Thyroid gland (tissue), 4 donors: ENCODE measurements at regions not wholly inside any gene's neighbourhood (a gene's known extent, or its start where the extent isn't known, plus 50 kb on each side); places are given as distances from the start of the nearest gene placed in this dataset.

Experiments
- POLR2A ChIP-seq, 2 donors: fragments of 450-650 bp; IDR thresholded peaks; one replicate each; pipeline ENCODE4 v1.6.1; 2017; ENCODE audit warnings: antibody characterized with exemption in 2 of 2, mild to moderate bottlenecking in 2 of 2, moderate library complexity in 1 of 2
- TF ChIP-seq, protein P1 (sequence below), 6 experiments: fragments of 200-600 bp in 3 of 6; fragments of 450-650 bp in 3 of 6; sonication (generic) in 3 of 6; IDR thresholded peaks; one replicate each; pipeline ENCODE4 v1.5.1; 2016 to 2019; ENCODE audit warnings: antibody characterized with exemption in 6 of 6, mild to moderate bottlenecking in 2 of 6, inconsistent platforms in 1 of 6, moderate library complexity in 1 of 6

- TF ChIP-seq, protein P1, sequence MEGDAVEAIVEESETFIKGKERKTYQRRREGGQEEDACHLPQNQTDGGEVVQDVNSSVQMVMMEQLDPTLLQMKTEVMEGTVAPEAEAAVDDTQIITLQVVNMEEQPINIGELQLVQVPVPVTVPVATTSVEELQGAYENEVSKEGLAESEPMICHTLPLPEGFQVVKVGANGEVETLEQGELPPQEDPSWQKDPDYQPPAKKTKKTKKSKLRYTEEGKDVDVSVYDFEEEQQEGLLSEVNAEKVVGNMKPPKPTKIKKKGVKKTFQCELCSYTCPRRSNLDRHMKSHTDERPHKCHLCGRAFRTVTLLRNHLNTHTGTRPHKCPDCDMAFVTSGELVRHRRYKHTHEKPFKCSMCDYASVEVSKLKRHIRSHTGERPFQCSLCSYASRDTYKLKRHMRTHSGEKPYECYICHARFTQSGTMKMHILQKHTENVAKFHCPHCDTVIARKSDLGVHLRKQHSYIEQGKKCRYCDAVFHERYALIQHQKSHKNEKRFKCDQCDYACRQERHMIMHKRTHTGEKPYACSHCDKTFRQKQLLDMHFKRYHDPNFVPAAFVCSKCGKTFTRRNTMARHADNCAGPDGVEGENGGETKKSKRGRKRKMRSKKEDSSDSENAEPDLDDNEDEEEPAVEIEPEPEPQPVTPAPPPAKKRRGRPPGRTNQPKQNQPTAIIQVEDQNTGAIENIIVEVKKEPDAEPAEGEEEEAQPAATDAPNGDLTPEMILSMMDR (IDR thresholded peaks at IDR 0.05) = no peak
- no peak for TF ChIP-seq POLR2A (IDR thresholded peaks at IDR 0.05)
These were observed 150.4 kb upstream of the IER5L start for GRCh38 chr9:129328355-129329042.
